Kidney capillary endothelial cell (primary cell): ENCODE measurements at regions not wholly inside any gene's neighbourhood (a gene's known extent, or its start where the extent isn't known, plus 50 kb on each side); places are given as distances from the start of the nearest gene placed in this dataset.

Experiments used
- DNase-seq: peaks from one replicate; pipeline ENCODE4 v3.0.0-alpha.2; 2018; ENCODE audit warnings: low spot score

DNA sequence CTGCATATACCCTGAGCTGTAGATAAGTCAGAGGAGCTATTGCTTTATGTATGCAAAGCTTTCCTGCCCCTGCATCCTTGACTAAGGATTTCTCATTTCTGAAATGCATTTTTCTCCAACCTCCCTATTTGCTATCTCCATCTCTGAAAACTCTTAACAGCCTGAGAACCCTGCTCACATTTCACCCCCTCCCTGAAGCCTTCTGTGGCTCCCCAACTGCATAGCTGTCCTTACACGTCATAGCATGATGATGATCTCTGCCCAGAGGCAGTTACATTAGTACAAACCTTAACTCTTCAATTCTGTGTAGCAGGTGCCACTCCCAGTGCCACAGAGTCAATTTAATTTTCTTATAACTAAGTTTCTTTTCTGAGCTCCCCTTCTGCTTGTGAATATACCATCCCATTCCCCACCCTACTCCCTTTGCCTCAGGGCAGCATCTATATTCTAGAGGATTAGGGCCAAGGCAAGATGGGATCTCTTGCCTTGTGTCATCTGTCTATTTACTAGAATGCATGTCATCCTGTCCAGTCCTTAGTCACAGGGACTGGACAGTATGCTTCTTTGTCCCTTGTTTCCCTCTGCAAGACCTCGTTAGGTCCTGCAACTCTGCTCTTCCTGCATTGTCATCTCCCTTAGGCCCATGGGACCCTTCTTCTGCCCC is 149.7 kb upstream of the SPRY4 start:
- no peak for DNase-seq

DNA sequence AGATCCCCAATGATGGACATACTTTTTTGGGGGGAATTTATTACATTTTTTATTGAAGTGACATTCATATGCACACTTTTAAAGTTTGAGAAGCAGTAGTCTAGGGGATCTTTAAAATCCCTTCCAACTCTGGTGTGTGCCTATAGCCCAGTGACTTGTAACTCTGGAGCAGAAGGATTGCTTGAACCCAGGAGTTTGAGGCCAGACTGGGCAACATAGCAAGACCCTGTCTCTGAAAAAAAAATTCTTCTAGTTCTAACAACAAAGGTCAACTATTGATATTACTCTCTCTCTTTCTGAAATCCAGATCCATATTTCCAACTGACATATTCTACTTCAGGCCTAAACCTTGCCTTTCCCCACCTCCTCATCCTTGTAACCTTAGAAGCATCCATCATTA is 148.2 kb upstream of the SPRY4 start:
- DNase-seq, result no peak

- DNase-seq, result peak; percentile 99
These were observed 147.6 kb upstream of the SPRY4 start for GRCh38 chr5:142472306-142472951.

GRCh38 chr5:142466195-142466971 is 141.6 kb upstream of the SPRY4 start:
- peak; percentile 51 for DNase-seq

DNA sequence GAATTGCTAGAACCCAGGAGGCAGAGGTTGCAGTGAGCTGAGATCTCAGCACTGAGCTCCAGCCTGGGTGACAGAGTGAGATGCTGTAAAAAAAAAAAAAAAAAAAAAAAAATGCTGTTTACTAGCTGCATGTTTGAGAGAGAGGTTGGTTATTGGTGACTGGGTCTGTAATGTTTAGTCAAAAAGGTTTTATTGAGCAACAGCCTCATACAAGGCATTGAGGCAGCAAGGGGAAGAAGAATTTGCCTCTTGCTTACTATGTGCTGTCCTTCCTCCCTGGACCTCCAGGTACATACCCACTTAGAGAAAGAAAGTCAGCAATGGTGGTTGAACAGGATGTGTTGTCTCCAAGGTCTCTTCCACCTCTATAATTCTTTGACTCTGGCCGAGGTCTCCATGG is 140.7 kb upstream of the SPRY4 start:
- no peak for DNase-seq

DNA sequence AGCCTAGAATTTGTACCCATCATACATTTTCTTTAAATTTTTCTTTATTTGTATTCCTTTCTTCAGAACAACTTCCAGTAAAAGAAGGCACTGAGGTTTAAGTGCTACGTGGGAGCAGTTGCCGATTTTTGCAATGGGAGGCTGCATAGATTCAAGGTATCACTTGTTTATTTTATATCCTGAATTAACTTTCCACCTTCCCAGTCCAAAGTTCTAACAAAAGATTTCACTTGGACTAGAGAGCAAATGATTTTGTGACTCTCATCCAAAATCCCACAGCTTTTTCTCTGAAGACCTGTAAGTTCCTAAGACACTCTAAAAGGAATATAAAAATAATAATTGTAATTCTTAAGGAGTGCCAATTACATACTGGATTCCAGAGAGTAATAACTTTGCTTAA is 139.1 kb upstream of the SPRY4 start:
- DNase-seq, result no peak

GRCh38 chr5:142461028-142461590 is 136.3 kb upstream of the SPRY4 start:
- no peak for DNase-seq

DNA sequence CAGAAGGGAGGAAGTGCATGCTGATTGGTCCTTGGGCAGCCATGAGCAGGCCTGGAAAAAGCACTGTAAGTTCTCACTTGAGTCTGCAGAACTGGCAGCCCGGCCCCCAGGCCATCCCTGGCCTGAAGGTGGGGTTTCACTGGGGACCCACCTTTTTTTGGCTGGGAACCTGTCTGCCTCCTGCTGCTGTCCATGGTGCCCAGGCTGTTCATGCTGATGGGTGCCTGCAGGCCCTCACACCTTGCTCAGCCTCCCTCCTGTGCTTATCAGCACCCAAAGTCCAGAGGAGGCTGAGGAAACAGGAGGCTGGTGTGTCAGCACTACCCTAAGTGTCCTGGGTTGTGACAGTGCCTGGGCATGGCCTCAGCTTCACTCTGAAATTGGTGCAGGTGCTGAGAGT is 134.4 kb upstream of the SPRY4 start:
- DNase-seq, result no peak

DNA sequence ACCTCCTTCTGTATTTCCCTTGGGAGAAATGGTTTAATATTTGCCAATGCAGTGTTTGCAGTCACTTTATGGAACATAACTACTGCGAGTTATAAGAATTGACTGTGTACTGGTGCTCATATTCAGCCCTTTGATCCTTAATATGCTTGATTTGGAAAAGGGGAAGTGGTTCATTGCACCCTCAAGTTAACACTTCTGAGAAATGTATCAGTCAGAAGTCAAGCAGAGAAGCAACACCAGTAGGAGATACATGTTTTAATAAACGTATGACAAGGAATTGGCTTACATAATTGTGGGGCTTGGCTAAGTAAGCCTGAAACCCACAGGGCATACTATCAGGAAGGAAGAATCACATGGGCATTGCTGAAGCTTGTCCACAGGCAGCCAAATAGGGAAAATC is 131.0 kb upstream of the SPRY4 start:
- DNase-seq, result no peak

GRCh38 chr5:142453932-142454331 is 129.1 kb upstream of the SPRY4 start:
- DNase-seq, result no peak

GRCh38 chr5:142450419-142450818 is 125.6 kb upstream of the SPRY4 start:
- DNase-seq, result no peak

GRCh38 chr5:142447887-142448286 is 123.1 kb upstream of the SPRY4 start:
- DNase-seq, result no peak

DNA sequence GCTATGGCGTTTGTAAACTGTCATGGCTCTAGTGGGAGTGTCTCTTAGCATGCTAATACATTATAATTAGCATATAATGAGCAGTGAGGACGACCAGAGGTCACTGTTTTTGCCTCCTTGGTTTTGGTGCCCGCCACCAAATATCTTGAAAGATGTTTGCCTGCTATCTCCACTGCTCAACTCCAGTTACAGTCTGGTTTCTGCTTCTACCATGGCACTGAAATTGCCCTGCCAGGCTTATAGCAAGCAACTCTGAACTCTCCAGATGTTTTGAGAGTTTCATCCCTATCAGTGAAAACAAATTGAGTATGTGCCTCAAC is 122.1 kb upstream of the SPRY4 start:
- DNase-seq, result no peak

- DNase-seq, result no peak
These were observed 121.5 kb upstream of the SPRY4 start for GRCh38 chr5:142446131-142446959.

DNA sequence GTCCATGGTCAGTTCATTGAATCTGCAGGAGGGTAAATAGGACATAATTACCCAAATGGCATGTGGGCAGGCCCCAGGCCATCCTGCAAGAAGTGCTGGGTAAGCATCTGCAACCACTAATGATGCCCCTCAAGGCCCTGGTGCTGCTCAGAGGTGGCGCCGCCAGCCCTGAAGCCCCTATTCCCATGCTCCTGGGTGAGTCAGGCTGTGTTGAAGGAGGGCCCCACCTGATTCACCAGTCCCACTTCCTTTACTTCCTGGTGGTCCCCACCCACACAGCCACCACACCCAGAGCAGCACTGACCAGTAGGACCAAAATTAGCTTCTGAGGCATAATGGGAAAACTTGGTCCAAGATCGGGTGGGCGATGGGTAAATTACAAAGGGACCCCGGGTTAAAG is 120.4 kb upstream of the SPRY4 start:
- no peak for DNase-seq

- DNase-seq, result no peak
These were observed 116.8 kb upstream of the SPRY4 start for GRCh38 chr5:142441616-142442015.

DNA sequence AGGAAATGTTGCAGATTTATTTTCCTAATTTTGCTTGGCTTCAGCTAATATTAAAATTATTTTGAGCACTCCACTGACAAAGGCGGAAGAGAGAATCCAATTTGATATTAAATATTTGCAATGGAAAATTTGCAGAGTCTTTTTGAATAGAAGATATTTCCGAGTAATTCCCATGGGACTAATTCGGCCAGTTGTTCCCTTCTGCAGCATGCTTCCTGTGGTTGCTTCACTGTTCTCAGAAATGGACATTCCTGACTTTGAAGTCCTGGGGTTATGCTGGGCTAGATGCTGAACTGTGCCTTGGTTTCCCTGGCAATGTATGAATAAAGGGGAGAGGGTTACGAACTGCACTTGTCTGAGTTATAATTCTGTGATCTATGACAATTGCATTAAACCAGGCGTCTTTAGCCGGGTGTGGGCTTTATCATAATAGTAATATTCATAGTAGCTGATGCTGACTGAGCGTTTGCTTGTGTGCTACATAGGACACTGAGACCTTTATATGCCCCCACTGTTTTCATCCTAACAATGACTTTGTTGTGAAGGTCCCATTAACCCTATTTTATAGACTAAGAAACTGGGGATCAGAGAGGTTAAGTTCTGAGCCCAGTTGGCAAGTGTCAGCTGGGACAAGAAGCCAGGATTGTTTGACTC is 114.5 kb upstream of the SPRY4 start:
- DNase-seq, result no peak

GRCh38 chr5:142438573-142438972 is 113.8 kb upstream of the SPRY4 start:
- DNase-seq, result no peak

- DNase-seq, result no peak
These were observed 112.7 kb upstream of the SPRY4 start for GRCh38 chr5:142437563-142437962.

GRCh38 chr5:142435410-142436115 is 110.7 kb upstream of the SPRY4 start:
- DNase-seq, result no peak

GRCh38 chr5:142434322-142434612 is 109.4 kb upstream of the SPRY4 start:
- no peak for DNase-seq
